ENCODE measurements at regions not wholly inside any gene's neighbourhood (a gene's known extent, or its start where the extent isn't known, plus 50 kb on each side); places are given as distances from the start of the nearest gene placed in this dataset.

- no peak for DNase-seq (ENCODE audit: low read depth in 1 of 2, low spot score in 1 of 2)
- no peaks in the 10 kb centered on the region for H3K4me1 ChIP-seq (ENCODE audit: low read depth)
- H3K27me3 ChIP-seq, result no peaks in the 10 kb centered on the region
- no peaks in the 10 kb centered on the region for H3K36me3 ChIP-seq
- no peak overlapping the region for H3K27ac ChIP-seq
- no peak for TF ChIP-seq CTCF (IDR thresholded peaks at IDR 0.05; ENCODE audit: low read depth, low read length)
- no peaks in the 10 kb centered on the region for H3K9me3 ChIP-seq (ENCODE audit: low read depth)
- H3K4me3 ChIP-seq, result no peak overlapping the region
Observed at GRCh38 chr2:59703796-59704195, 849.7 kb downstream of the BCL11A start.

GRCh38 chr2:59702026-59702425, 851.4 kb downstream of the BCL11A start:
- Histone ChIP-seq H3K27me3 (no peaks in the 10 kb centered on the region), H3K27ac (no peak overlapping the region), H3K4me1 (ENCODE audit: low read depth) (no peaks in the 10 kb centered on the region)

GRCh38 chr2:59701271-59701994, 852.0 kb downstream of the BCL11A start:
- no peak for TF ChIP-seq CTCF (IDR thresholded peaks at IDR 0.05; ENCODE audit: low read depth, low read length)
- Histone ChIP-seq H3K27ac (no peak overlapping the region), H3K27me3 (no peaks in the 10 kb centered on the region), H3K4me3 (no peak overlapping the region), H3K9me3 (ENCODE audit: low read depth) (no peaks in the 10 kb centered on the region), H3K4me1 (ENCODE audit: low read depth) (no peaks in the 10 kb centered on the region), H3K36me3 (no peaks in the 10 kb centered on the region)
- no peak for DNase-seq (ENCODE audit: low read depth in 1 of 2, low spot score in 1 of 2)

More at GRCh38 chr2:59702026-59702425, 851.4 kb downstream of the BCL11A start:
- H3K36me3 ChIP-seq, result no peaks in the 10 kb centered on the region
- no peaks in the 10 kb centered on the region for H3K9me3 ChIP-seq (ENCODE audit: low read depth)
- no peak for DNase-seq (ENCODE audit: low read depth in 1 of 2, low spot score in 1 of 2)
- TF ChIP-seq CTCF (IDR thresholded peaks at IDR 0.05; ENCODE audit: low read depth, low read length), result no peak
- no peak overlapping the region for H3K4me3 ChIP-seq

- Histone ChIP-seq H3K36me3 (no peaks in the 10 kb centered on the region), H3K4me3 (no peak overlapping the region), H3K27ac (no peak overlapping the region), H3K27me3 (no peaks in the 10 kb centered on the region), H3K4me1 (ENCODE audit: low read depth) (peaks cover 7% of the 10 kb centered on the region), H3K9me3 (ENCODE audit: low read depth) (no peaks in the 10 kb centered on the region)
- no peak for DNase-seq (ENCODE audit: low read depth in 1 of 2, low spot score in 1 of 2)
- no peak for TF ChIP-seq CTCF (IDR thresholded peaks at IDR 0.05; ENCODE audit: low read depth, low read length)
Observed at GRCh38 chr2:59694176-59694575, 859.3 kb downstream of the BCL11A start.

- peak in 1 of 2 donors; percentile 20 for DNase-seq (ENCODE audit: low read depth in 1 of 2, low spot score in 1 of 2)
- Histone ChIP-seq H3K4me3 (no peak overlapping the region), H3K27ac (no peak overlapping the region), H3K27me3 (no peaks in the 10 kb centered on the region), H3K4me1 (ENCODE audit: low read depth) (peaks cover 7% of the 10 kb centered on the region), H3K36me3 (no peaks in the 10 kb centered on the region), H3K9me3 (ENCODE audit: low read depth) (no peaks in the 10 kb centered on the region)
- no peak for TF ChIP-seq CTCF (IDR thresholded peaks at IDR 0.05; ENCODE audit: low read depth, low read length)
Observed at GRCh38 chr2:59693231-59693959, 860.1 kb downstream of the BCL11A start.
